GM18507 (cell line): ENCODE measurements at regions not wholly inside any gene's neighbourhood (a gene's known extent, or its start where the extent isn't known, plus 50 kb on each side); places are given as distances from the start of the nearest gene placed in this dataset.
"Not testable (repeated sequence)": the region's sequence is repeated elsewhere in the genome, so short reads cannot be mapped to it uniquely, and the experiment has no call there.

Experiments
- DNase-seq: peaks from one replicate; pipeline ENCODE4 v3.0.0; 2011; ENCODE audit warnings: low read depth; ENCODE audit not compliant: insufficient read length; ENCODE audit errors: extremely low spot score
- FAIRE-seq: peaks from 2 replicates; lab custom pipeline; 2011; peaks lifted over from hg19 to GRCh38; lab: Jason Lieb, UNC

DNA sequence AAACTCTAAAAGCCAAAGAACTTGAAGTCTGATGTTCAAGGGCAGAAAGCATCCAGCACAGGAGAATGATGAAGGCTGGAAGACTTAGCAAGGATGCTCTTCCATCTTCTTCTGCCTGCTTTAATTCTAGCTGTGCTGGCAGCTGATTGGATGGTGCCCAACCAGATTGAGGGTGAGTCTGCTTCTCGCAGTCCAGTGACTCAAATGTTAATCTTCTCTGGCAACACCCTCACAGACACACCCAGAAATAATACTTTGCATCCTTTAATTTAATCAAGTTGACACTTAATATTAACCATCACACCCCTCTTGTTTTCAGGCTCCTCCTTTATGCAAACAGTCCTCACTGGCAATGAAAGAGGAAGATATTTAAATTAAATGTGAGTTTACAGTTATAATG is 321.7 kb downstream of the TEX13C start:
- DNase-seq: no peak
- FAIRE-seq: no peak

GRCh38 chrX:125646195-125646594 is 326.5 kb downstream of the TEX13C start:
- no peak for FAIRE-seq
- no peak for DNase-seq

- FAIRE-seq: no peak
- no peak for DNase-seq
Observed at GRCh38 chrX:125651426-125651825, 331.8 kb downstream of the TEX13C start.

DNA sequence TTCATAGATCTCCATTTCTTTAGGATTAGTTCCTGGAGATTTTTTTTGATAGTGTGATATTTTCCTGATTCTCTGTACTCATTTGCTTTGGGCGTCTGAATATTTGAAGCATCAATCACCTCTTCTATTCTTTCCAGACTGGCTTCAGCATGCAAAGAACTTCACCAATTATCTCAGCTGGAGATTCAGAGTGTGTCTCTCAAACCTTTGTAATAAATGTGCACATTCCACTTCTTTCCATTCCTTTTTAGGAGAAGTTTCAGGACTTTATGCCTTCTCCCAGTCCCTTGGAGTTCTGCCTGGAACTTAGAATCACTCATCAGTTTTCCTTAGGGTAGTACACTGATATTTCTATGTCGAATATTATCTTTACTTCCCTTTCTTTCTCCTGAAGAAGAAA is 334.8 kb downstream of the TEX13C start:
- DNase-seq: no peak
- no peak for FAIRE-seq

DNA sequence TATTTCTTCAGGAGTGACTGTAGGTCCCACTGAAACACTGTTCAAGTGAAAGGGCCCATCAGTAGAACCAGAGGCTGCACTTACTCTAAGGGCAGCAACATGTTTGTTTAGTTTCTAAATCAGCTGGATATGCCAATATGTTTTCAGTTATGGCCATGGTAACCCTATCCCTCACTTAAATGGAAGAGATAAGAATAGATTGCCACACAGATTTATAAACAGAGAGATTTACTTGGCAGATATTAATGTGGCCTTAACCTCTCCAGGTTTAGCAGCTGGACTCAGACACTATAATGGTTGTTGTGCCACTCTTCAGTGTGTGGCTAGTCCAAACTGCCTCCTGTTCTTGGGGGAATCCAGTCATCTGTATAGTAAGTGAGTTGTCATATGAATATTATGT is 354.1 kb downstream of the TEX13C start:
- DNase-seq: no peak
- FAIRE-seq: no peak

- FAIRE-seq (no peak), DNase-seq (no peak)
Observed at GRCh38 chrX:125678258-125678657, 358.6 kb downstream of the TEX13C start.

DNA sequence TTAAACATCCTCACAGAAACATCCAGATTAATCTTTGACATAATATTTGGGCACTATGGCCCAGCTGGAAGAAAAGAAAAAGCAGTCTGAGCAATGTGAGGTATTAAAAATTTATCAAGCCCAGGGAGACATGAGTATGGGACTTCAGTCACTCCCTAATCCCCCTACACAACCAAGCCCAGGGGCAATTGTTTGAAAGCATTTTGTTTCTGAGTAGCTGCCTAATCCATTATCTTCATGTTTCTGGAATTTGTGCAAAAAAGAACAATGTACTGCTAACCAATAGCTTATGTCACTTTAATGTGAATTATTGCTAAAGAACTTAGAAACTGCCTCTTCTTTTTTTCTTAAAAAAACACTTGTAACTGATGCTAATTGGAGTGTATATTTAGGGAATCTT is 360.7 kb downstream of the TEX13C start:
- no peak for DNase-seq
- FAIRE-seq: no peak

DNA sequence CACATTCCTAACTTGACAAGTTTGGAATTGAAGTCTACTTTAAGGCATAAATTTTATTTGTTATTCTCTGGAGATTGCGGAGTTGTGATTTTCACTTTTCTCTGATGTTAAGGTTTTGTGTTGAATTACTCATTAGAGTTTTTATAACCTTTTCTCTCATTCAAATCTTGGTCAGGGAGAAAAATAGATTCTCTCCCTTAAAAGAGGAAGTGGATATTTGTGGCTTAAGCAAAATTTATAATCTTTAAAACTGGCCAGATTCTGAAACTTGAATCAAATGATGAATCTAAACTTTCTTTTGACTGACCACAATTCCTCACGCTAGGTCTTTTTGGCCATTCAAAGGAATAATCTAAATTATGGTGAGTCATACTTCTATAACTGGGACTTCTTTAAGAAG is 361.4 kb downstream of the TEX13C start:
- no peak for FAIRE-seq
- DNase-seq: no peak

DNA sequence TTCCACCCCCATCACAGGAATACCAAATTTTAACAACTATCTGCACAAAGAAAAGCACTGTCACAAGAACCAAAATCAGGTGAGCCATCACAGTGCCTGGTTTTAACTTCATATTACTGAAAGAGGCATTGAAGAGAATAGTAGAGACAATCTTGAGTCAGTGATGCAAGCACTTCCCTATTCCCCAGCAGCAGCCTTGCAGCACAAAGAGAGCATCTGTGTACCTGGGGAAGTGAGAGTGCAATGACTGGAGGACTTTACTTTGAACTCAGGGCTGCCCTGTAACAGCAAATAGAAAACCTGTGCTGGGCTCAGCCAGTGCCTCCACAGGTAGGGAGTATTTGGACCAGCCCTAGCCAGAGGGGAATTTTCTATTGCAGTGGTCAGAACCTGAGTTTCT is 361.8 kb downstream of the TEX13C start:
- DNase-seq: no peak
- no peak for FAIRE-seq

GRCh38 chrX:125690522-125690921 is 370.9 kb downstream of the TEX13C start:
- not testable (repeated sequence) for DNase-seq, FAIRE-seq

- DNase-seq (no peak), FAIRE-seq (no peak)
Observed at GRCh38 chrX:125694171-125694570, 374.5 kb downstream of the TEX13C start.

DNA sequence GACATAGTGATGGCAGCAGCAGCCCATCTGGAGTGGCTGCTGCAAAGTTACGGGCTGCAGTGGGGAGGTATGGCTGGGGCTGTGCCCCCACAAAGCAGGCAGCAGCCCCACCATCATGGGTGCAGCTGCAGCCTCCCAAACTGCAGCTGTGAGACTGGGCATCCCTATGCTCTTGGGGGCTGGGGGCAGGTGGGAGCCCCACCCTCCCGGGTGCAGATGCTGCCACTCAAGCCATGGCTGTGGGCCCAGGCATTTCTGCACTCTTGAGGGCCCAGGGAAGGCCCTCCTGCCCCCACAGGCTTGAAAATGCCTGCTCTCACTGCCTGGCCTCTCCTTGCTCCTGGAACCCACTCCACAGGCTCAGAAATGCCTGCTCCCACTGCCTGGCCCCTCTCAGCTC is 389.4 kb downstream of the TEX13C start:
- no peak for FAIRE-seq
- no peak for DNase-seq

- FAIRE-seq (no peak), DNase-seq (no peak)
Observed at GRCh38 chrX:125709532-125709931, 389.9 kb downstream of the TEX13C start.

DNA sequence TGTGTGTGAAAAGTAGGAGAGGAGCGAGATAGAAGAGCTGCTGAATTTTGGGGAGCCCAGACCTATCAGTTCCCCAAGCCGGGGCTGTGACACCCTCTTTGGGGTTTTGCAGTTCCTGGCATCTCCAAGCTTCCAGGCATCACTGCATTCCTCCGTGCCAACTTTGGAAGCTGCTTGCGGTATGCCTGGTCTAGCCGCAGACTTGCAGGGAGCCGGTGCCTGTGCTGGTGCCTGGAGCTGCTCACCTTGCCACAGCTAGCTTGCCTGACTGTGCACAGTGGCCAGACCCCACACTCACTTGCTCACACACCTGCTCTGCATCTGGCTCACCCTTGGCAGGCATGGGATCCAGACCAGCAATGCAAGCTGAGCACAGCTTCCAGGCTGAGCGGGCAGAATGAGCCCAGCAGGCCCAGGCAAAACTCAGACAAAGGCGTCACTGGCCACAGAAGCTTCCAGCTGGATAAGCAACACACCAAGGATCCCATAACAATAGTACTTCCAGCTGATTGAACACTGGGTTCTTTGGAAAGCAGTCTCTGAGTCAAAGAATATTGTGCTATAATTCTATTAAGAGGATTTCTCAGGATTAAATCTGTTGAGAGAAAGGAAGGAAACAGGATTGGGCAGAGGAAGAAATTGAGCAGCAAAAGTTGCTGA is 390.9 kb downstream of the TEX13C start:
- DNase-seq: no peak
- FAIRE-seq: no peak

GRCh38 chrX:125711103-125711502 is 391.4 kb downstream of the TEX13C start:
- no peak for FAIRE-seq
- DNase-seq: no peak

DNA sequence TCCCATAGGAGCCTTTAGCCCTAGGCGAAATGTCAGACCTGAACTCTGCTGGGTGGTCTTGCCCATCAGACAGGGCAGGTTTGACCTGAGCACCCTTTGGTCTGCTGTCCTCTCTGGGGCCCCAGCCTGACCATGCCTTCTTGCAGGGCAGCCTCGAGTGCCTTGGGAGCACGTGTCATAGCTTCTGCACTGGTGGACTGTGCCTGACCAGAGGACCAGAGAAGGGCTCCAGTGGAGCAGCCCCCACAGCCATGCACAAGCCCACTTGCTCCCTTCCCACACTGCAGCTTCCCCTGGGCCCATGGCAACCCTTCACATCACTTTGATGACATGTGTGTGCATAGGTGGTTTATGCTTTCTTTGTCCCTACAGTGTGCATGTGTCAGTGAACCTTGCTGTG is 394.0 kb downstream of the TEX13C start:
- FAIRE-seq (no peak), DNase-seq (no peak)

DNA sequence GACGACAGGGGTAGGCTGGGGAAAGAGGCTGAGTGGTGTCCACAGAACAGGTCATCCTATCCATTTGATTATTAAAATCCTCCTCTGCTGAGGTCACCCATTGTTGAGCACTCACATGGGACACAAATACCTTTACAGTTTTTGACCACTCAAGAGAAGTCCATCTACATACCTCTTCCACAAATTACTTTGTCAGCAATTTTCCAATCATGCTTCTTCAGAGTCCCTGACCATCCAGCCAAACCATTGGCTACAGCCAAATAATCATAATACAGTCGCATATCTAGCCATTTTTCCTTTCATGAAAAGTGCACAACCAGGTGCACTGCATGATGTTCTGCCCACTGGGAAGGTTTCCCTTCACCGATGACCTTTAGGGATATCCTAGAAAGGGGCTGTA is 407.4 kb downstream of the TEX13C start:
- FAIRE-seq: no peak
- DNase-seq: no peak

DNA sequence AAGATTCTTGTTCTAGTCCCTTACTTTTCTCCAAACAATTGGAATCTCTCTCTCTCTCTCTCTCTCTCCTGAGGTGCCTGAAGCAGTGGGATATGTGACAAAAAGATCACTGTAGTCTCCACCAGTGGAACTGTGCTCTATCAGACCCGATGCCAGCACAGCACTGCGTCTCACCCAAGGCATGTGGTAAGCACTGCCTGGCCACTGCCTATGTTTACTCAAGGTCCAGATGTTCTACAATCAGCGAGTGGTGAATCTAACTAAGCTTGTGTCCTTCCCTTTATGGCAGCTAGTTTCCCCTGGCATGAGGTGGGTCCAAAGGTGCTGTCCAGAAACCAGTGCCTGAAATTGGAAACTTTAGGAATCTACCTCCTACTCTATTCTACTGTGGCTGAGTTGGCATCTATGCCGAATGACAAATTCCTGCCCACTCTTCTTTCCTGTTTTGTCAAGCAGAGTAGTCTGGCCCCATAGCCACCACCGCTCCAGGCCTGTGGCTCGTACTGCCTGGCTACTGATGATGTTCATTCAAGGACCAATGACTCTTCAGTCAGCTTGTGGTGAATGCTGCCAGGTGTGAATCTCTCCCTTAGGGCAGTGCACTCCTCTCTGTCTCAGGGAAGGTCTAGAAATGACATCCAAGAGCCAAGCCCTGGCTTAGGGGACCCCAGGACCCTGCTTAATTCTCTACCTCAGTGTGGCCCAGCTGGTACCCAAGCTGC is 416.5 kb downstream of the TEX13C start:
- no peak for FAIRE-seq
- no peak for DNase-seq

GRCh38 chrX:125742811-125743210 is 423.1 kb downstream of the TEX13C start:
- FAIRE-seq (no peak), DNase-seq (no peak)

DNA sequence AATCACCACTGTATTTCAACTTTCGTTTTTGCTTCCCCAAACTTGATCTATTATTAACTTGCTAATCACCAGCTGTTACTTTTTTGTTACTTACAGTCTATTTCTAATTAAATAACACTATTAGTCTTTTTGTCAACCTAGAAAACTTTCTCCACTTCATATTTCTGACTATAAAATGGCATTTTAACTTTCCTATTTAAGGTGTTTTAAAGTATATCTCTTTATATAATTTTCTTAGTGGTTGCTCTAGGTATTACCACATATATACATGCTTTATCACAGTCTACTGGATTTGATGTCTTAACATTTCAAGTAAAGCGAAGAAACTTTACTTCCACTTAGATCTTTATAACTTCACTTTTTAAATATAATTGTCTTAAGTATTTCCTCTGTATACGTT is 421.2 kb downstream of the DCAF12L2 start:
- FAIRE-seq (no peak), DNase-seq (no peak)

DNA sequence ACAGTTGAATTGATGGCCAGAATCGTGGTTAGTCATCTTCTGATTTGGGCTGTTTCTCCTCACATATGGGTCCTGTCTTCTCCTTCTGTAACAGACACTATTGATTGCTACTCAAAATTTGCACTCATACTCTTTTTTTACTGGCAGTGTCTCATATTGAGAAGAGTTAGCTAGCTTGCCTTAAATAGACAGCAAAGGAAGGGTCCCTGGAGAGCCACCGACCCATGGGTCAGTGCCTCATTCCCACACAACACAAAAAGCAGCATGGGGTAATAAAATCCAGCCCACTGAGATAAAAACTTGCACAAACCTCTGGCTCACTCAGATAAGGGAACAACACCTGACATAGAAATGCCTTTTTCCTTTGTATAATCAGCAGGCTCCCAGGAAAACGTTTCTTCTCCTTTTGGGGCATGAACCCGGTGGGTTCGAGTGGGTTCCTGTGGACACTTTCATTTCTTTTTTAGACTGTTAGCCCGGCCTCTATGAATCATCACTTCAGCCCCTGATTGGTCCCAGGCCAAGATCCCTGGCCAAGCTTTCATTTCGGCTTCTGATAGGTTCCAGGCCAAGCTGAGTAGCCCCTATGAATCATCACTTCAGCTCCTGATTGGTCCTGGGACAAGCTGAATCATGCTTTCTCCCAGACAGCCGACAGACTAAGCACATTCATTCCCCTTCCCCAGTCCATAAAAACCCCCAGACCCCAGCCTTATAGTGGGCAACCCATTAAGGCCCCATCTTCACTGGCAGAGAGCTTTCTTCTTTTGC is 408.1 kb downstream of the DCAF12L2 start:
- no peak for FAIRE-seq

More for the DNA sequence above, 408.1 kb downstream of the DCAF12L2 start:
- DNase-seq: no peak
